ENCODE measurements at regions not wholly inside any gene's neighbourhood (a gene's known extent, or its start where the extent isn't known, plus 50 kb on each side); places are given as distances from the start of the nearest gene placed in this dataset.

DNA sequence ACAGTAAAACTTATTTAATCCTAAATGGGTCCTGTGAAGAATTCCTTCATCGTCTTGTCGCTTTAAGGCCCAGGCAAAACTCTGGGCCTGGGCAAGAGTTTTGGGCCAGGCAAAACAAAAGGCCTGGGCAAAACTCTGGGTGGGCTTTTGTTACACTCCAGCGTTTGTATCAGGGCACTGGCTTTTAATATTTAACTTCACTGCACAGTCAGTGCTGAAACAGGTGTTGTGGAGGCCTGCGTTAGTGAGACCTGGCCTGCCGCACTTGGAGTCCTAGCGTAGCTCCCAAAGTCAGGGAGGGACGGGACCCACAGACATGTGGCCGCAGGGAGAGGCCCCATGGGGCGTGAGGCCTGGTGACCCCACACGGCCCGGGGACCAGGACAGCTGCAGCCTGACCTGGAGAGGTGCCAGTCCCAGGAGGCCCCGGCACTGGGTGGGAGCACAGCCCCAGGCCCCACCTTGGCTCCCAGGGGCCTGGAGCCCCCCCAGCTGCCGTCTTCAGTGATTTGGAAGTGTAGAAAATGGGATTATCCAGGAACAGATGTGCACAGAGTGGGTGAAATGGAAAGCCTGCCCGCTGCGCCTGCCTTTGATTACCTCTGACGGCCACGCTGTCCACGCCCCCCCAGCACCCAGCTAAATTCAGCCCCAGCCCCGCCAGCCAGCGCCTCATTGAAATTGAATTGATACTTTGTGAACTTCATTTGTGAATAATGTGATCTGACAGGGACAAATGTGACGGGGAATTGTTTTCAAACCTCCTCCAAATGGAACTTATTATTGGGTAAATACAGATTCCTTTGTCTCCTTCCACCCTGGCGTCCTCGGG is 132.9 kb upstream of the NKX1-1 start:
- no peak for TF ChIP-seq CTCF (IDR thresholded peaks at IDR 0.05; ENCODE audit: control extremely low read depth, extremely low read depth)
- Histone ChIP-seq H3K9ac (ENCODE audit: insufficient read depth in 1 of 2, low read length in 2 of 2) (no peak overlapping the region), H3K4me1 (ENCODE audit: control insufficient read depth in 5 of 5, insufficient read depth in 5 of 5, low read length in 5 of 5) (no peaks in the 10 kb centered on the region), H3K9me3 (ENCODE audit: control insufficient read depth in 4 of 4, insufficient read depth in 3 of 4, low read length in 3 of 4) (no peaks in the 10 kb centered on the region), H3K36me3 (ENCODE audit: control insufficient read depth in 4 of 4, insufficient read depth in 4 of 4, low read length in 4 of 4) (no peaks in the 10 kb centered on the region), H3K4me3 (no peak overlapping the region), H3K27ac (ENCODE audit: low read depth in 1 of 2, low read length in 1 of 2) (no peak overlapping the region), H3K27me3 (ENCODE audit: control insufficient read depth in 3 of 3, insufficient read depth in 3 of 3, low read length in 2 of 3) (peaks cover 0 to 5% (median 3%) of the 10 kb centered on the region in 3 donors)
- ATAC-seq (ENCODE audit: insufficient read depth, low FRiP score) (no peak), DNase-seq (peak in 1 of 3 donors; percentile 18)
- WGBS, 2 donors = 88 to 90% methylated on average over 23 of the region's 23 CpGs

DNA sequence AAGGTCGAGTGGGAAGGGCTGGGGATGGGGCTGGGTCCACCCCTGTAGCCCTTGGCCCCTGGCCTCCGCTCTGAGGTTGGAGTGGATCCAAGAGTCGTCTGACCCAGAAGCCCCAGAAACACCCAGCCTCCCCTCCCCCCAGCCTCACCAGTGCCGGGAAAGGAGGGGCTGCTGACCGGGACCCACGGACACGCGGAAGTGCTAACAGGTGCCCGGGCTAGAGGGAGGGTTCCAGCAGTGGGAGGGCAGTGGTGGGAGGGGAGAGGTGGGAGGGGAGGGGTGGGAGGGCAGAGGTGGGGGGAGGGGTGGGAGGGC is 131.8 kb upstream of the NKX1-1 start:
- Histone ChIP-seq H3K4me1 (ENCODE audit: control insufficient read depth in 5 of 5, insufficient read depth in 5 of 5, low read length in 5 of 5) (no peaks in the 10 kb centered on the region), H3K4me3 (no peak overlapping the region), H3K9me3 (ENCODE audit: control insufficient read depth in 4 of 4, insufficient read depth in 3 of 4, low read length in 3 of 4) (no peaks in the 10 kb centered on the region), H3K36me3 (ENCODE audit: control insufficient read depth in 4 of 4, insufficient read depth in 4 of 4, low read length in 4 of 4) (no peaks in the 10 kb centered on the region), H3K27me3 (ENCODE audit: control insufficient read depth in 3 of 3, insufficient read depth in 3 of 3, low read length in 2 of 3) (peaks cover 0 to 8% (median 3%) of the 10 kb centered on the region in 3 donors), H3K27ac (ENCODE audit: low read depth in 1 of 2, low read length in 1 of 2) (no peak overlapping the region), H3K9ac (ENCODE audit: insufficient read depth in 1 of 2, low read length in 2 of 2) (no peak overlapping the region)
- TF ChIP-seq CTCF (IDR thresholded peaks at IDR 0.05; ENCODE audit: control extremely low read depth, extremely low read depth) = no peak
- ATAC-seq (ENCODE audit: insufficient read depth, low FRiP score) (no peak), DNase-seq (no peak)
- 57 to 66% methylated on average over 9 of the region's 9 CpGs for WGBS, 2 donors

GRCh38 chr4:1537410-1538095 is 131.3 kb upstream of the NKX1-1 start:
- Histone ChIP-seq H3K4me1 (ENCODE audit: control insufficient read depth in 5 of 5, insufficient read depth in 5 of 5, low read length in 5 of 5) (no peaks in the 10 kb centered on the region), H3K36me3 (ENCODE audit: control insufficient read depth in 4 of 4, insufficient read depth in 4 of 4, low read length in 4 of 4) (no peaks in the 10 kb centered on the region), H3K9me3 (ENCODE audit: control insufficient read depth in 4 of 4, insufficient read depth in 3 of 4, low read length in 3 of 4) (no peaks in the 10 kb centered on the region), H3K4me3 (no peak overlapping the region), H3K9ac (ENCODE audit: insufficient read depth in 1 of 2, low read length in 2 of 2) (no peak overlapping the region), H3K27ac (ENCODE audit: low read depth in 1 of 2, low read length in 1 of 2) (no peak overlapping the region), H3K27me3 (ENCODE audit: control insufficient read depth in 3 of 3, insufficient read depth in 3 of 3, low read length in 2 of 3) (peaks cover 2 to 8% (median 3%) of the 10 kb centered on the region in 3 donors)
- TF ChIP-seq CTCF (IDR thresholded peaks at IDR 0.05; ENCODE audit: control extremely low read depth, extremely low read depth) = no peak
- ATAC-seq (ENCODE audit: insufficient read depth, low FRiP score) (no peak), DNase-seq (no peak)
- WGBS, 2 donors = 92 to 94% methylated on average over 10 to 11 of the region's 11 CpGs
